GM12878 (cell line): ENCODE measurements at regions not wholly inside any gene's neighbourhood (a gene's known extent, or its start where the extent isn't known, plus 50 kb on each side); places are given as distances from the start of the nearest gene placed in this dataset.

Experiments
- BCLAF1 ChIP-seq: fragments of 450-650 bp; IDR thresholded peaks from 2 replicates; pipeline ENCODE4 v1.6.1; 2017; ENCODE audit warnings: antibody characterized with exemption, mild to moderate bottlenecking, moderate library complexity
- E2F4 ChIP-seq: IDR thresholded peaks from 2 replicates; pipeline ENCODE4 v1.6.1; 2012; ENCODE audit warnings: low read depth, low read length, improper control_type of control experiment
- FOXM1 ChIP-seq: IDR thresholded peaks from 2 replicates; pipeline ENCODE4 v1.6.1; 2012; ENCODE audit warnings: low read depth, mild to moderate bottlenecking, inconsistent platforms, low read length, moderate library complexity
- RAD51 ChIP-seq: fragments of 450-650 bp; IDR thresholded peaks from 2 replicates; pipeline ENCODE4 v1.6.1; 2016; ENCODE audit warnings: moderate library complexity, mild to moderate bottlenecking, inconsistent platforms
- SKIL ChIP-seq: fragments of 450-650 bp; IDR thresholded peaks from 2 replicates; pipeline ENCODE4 v1.6.1; 2017; ENCODE audit warnings: mild to moderate bottlenecking, low read depth, inconsistent platforms; ENCODE audit not compliant: poor library complexity, severe bottlenecking
- SMAD5 ChIP-seq: IDR thresholded peaks from 2 replicates; pipeline ENCODE4 v1.6.1; 2016; ENCODE audit warnings: antibody characterized with exemption, low read depth
- SMC3 ChIP-seq: IDR thresholded peaks from 2 replicates; pipeline ENCODE4 v1.6.1; 2011; ENCODE audit warnings: low read length, improper control_type of control experiment, borderline replicate concordance
- ZBTB11 ChIP-seq: fragments of 450-650 bp; formaldehyde crosslinking; IDR thresholded peaks from 2 replicates; pipeline ENCODE4 v1.5.0; 2022; ENCODE audit warnings: mild to moderate bottlenecking, missing genetic modification characterization

GRCh38 chr7:155889636-155890511 is 77.6 kb upstream of the SHH start (continued):
- TF ChIP-seq SMAD5 (no peak), RAD51 (no peak), BCLAF1 (no peak), E2F4 (no peak), ZBTB11 (CRISPR knock-in tag) (no peak), SKIL (no peak), SMC3 (no peak), FOXM1 (no peak)
